Neutrophil (primary cell): ENCODE measurements at regions not wholly inside any gene's neighbourhood (a gene's known extent, or its start where the extent isn't known, plus 50 kb on each side); places are given as distances from the start of the nearest gene placed in this dataset.

Experiments used
- H3K27ac ChIP-seq: fragments of 200-600 bp; sonication (generic); 2 replicates; pipeline ENCODE4 v1.5.1; 2016; ENCODE audit warnings: mild to moderate bottlenecking, moderate library complexity
- H3K27me3 ChIP-seq: fragments of 200-600 bp; sonication (generic); 2 replicates; pipeline ENCODE4 v1.6.0; 2016; ENCODE audit warnings: mild to moderate bottlenecking
- H3K36me3 ChIP-seq: fragments of 200-600 bp; sonication (generic); 2 replicates; pipeline ENCODE4 v1.5.1; 2017
- H3K4me1 ChIP-seq, 2 experiments: fragments of 200-600 bp in 1 of 2; sonication (generic) in 1 of 2; 1 replicate in 1 of 2; 2 replicates in 1 of 2; pipeline versions ENCODE4 v1.5.1 to v1.6.1; 2013 to 2016; ENCODE audit warnings: low read depth in 1 of 2, low read length in 1 of 2, mild to moderate bottlenecking in 1 of 2, moderate library complexity in 1 of 2; ENCODE audit not compliant: control insufficient read depth in 1 of 2, insufficient read depth in 1 of 2
- H3K4me3 ChIP-seq, 2 experiments: fragments of 200-600 bp in 1 of 2; sonication (generic) in 1 of 2; 1 replicate in 1 of 2; 2 replicates in 1 of 2; pipeline ENCODE4 v1.5.1; 2013 to 2016; ENCODE audit warnings: low read depth in 1 of 2, low read length in 1 of 2, mild to moderate bottlenecking in 1 of 2, moderate library complexity in 1 of 2
- H3K9me3 ChIP-seq: fragments of 200-600 bp; sonication (generic); 2 replicates; pipeline ENCODE4 v1.5.1; 2016
- TF ChIP-seq, protein P1 (sequence below): fragments of 200-600 bp; sonication (generic); IDR thresholded peaks from 2 replicates; pipeline ENCODE4 v1.5.1; 2016; ENCODE audit warnings: antibody characterized with exemption

GRCh38 chr22:48352086-48352911 is 1475.4 kb downstream of the BRD1 start:
- no peak overlapping the region for H3K27ac ChIP-seq
- no peaks in the 10 kb centered on the region for H3K9me3 ChIP-seq
- no peaks in the 10 kb centered on the region for H3K36me3 ChIP-seq

DNA sequence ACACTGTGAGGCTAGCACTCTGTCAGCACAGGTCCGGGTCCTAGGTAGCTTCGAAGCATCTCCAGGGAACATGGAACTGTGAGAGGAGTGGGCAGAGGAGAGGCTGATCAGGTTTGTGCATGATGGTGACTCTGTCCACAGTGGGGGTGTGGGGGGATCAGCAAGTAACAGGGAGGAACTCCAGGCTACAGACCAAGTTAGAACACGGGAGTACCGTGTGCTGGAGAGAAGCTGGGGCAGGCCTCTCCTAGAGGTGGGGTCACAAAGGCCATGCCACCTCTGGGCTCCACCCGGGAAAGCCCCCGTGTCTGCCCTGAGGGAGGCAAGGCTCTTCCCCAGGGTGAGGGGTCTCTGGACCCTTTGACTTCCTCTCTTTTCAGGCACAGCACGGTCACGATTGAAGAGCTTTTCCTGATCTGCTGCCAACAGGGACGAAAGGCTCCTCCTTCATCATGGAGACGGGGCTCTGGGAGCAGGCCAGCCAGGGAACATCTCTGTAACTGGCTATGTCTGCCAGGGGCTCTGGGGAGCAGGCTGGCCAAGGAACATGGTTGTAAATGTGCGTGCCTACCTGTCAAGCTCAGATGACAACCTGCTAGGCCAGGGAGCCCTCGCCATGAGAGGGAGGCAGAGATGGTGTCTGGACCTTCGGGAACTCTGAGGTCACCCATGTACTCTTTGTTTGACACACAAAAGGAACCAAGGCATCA is 1476.1 kb downstream of the BRD1 start:
- Histone ChIP-seq H3K36me3 (no peaks in the 10 kb centered on the region), H3K27ac (no peak overlapping the region), H3K9me3 (no peaks in the 10 kb centered on the region), H3K4me3 (no peak overlapping the region), H3K4me1 (no peaks in the 10 kb centered on the region), H3K27me3 (no peaks in the 10 kb centered on the region)
- TF ChIP-seq, protein P1, sequence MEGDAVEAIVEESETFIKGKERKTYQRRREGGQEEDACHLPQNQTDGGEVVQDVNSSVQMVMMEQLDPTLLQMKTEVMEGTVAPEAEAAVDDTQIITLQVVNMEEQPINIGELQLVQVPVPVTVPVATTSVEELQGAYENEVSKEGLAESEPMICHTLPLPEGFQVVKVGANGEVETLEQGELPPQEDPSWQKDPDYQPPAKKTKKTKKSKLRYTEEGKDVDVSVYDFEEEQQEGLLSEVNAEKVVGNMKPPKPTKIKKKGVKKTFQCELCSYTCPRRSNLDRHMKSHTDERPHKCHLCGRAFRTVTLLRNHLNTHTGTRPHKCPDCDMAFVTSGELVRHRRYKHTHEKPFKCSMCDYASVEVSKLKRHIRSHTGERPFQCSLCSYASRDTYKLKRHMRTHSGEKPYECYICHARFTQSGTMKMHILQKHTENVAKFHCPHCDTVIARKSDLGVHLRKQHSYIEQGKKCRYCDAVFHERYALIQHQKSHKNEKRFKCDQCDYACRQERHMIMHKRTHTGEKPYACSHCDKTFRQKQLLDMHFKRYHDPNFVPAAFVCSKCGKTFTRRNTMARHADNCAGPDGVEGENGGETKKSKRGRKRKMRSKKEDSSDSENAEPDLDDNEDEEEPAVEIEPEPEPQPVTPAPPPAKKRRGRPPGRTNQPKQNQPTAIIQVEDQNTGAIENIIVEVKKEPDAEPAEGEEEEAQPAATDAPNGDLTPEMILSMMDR, result no peak

More at GRCh38 chr22:48352086-48352911, 1475.4 kb downstream of the BRD1 start:
- Histone ChIP-seq H3K4me1 (no peaks in the 10 kb centered on the region), H3K4me3 (no peak overlapping the region), H3K27me3 (no peaks in the 10 kb centered on the region)
- TF ChIP-seq, protein P1, result no peak

DNA sequence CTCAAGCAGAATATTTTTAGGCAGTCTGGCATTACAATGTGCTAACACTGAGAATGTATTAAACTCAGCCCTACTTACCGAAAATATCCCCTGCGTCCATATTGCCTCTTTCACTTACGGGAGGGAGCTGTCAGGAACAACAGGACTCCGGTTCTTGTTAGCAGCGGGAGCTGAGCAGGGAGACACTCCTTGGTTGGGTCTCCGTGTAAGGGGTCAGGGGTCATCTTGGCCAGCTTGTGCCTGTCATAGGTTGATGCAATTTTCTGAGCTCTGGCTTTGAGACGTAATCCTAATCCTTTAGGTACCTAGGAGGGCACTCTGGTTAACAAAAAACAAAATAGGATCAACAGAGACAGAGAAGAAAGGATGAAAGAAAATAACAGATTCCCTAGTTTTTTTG is 1477.2 kb downstream of the BRD1 start:
- Histone ChIP-seq H3K4me1 (no peaks in the 10 kb centered on the region), H3K9me3 (no peaks in the 10 kb centered on the region), H3K4me3 (no peak overlapping the region), H3K27ac (no peak overlapping the region), H3K36me3 (no peaks in the 10 kb centered on the region), H3K27me3 (no peaks in the 10 kb centered on the region)
- TF ChIP-seq, protein P1, result no peak

- no peaks in the 10 kb centered on the region for H3K36me3 ChIP-seq
- H3K27me3 ChIP-seq, result no peaks in the 10 kb centered on the region
- H3K27ac ChIP-seq, result no peak overlapping the region
- no peak overlapping the region for H3K4me3 ChIP-seq
- H3K4me1 ChIP-seq, result no peaks in the 10 kb centered on the region
- H3K9me3 ChIP-seq, result no peaks in the 10 kb centered on the region
- TF ChIP-seq, protein P1, result no peak
These were observed 1478.8 kb downstream of the BRD1 start for GRCh38 chr22:48348855-48349254.

GRCh38 chr22:48347311-48347710 is 1480.4 kb downstream of the BRD1 start:
- Histone ChIP-seq H3K27ac (no peak overlapping the region), H3K27me3 (peaks cover 2% of the 10 kb centered on the region), H3K4me1 (no peaks in the 10 kb centered on the region), H3K9me3 (no peaks in the 10 kb centered on the region), H3K4me3 (no peak overlapping the region), H3K36me3 (no peaks in the 10 kb centered on the region)
- TF ChIP-seq, protein P1, result no peak
